K562 (cell line): ENCODE measurements at regions not wholly inside any gene's neighbourhood (a gene's known extent, or its start where the extent isn't known, plus 50 kb on each side); places are given as distances from the start of the nearest gene placed in this dataset.

ENCODE experiments used
- ATAC-seq: fragments of 200-7000 bp; cut with Tn5 transposase; 3 replicates; pipeline ENCODE4 v1.9.1; 2020; ENCODE audit warnings: moderate library complexity
- BruUV-seq: library from RNA; stranded (reverse); fragments of 400-500 nt; replicated peaks from 2 replicates; lab custom pipeline; 2021; lab: Mats Ljungman, UMichigan
- CTCF ChIA-PET: fragments of 300-600 bp; formaldehyde crosslinking; extraction: SDS; loops from one replicate; lab custom pipeline; 2021; ENCODE audit warnings: low intra/inter-chr PET ratio; lab: Yijun Ruan, JAX
- POLR2A ChIA-PET: fragments of 300-600, 350-650 bp; sonication (Branson Sonifier 250); formaldehyde crosslinking; extraction: SDS; loops from one replicate; lab custom pipeline; 2021; ENCODE audit warnings: antibody characterized with exemption, inconsistent platforms; lab: Yijun Ruan, JAX
- DNase-seq, 4 experiments: peaks; one replicate each; pipeline versions ENCODE4 v3.0.0 to v3.0.0-alpha.2; 2011 to 2018; ENCODE audit warnings: low spot score in 3 of 4, mixed read lengths in 3 of 4; ENCODE audit errors: extremely low read depth in 1 of 4
- FAIRE-seq: peaks from 2 replicates; lab custom pipeline; 2011; peaks lifted over from hg19 to GRCh38; lab: Jason Lieb, UNC
- H2AFZ ChIP-seq: 2 replicates; pipeline ENCODE4 v1.6.0; 2011; ENCODE audit warnings: low read depth, low read length, control low read depth, inconsistent platforms
- H3K27ac ChIP-seq: fragments of 200-600 bp; 3 replicates; pipeline ENCODE4 v1.8.0; 2011; ENCODE audit warnings: low read depth, mild to moderate bottlenecking, control low read depth, inconsistent platforms, low read length, moderate library complexity, mixed read lengths; ENCODE audit errors: extremely low read depth
- H3K27me3 ChIP-seq, 2 experiments: fragments of 300-600 bp in 1 of 2; 2 replicates in 1 of 2; 3 replicates in 1 of 2; pipeline versions ENCODE4 v1.6.0 to v1.8.0; 2011; ENCODE audit warnings: inconsistent platforms in 2 of 2, low read length in 2 of 2, mild to moderate bottlenecking in 1 of 2, mixed read lengths in 1 of 2, moderate library complexity in 1 of 2; ENCODE audit not compliant: control insufficient read depth in 2 of 2, insufficient read depth in 2 of 2
- H3K36me3 ChIP-seq: fragments of 300-600 bp; 3 replicates; pipeline ENCODE4 v1.8.0; 2011; ENCODE audit warnings: mild to moderate bottlenecking, low read length, inconsistent platforms; ENCODE audit not compliant: control insufficient read depth, insufficient read depth
- H3K4me1 ChIP-seq, 2 experiments: fragments of 200-600 bp in 1 of 2; replicated peaks in 1 of 2; 2 replicates in 1 of 2; 3 replicates in 1 of 2; pipeline versions ENCODE4 v1.5.1 to v1.8.0; 2011; ENCODE audit warnings: inconsistent platforms in 2 of 2, low read length in 2 of 2, mild to moderate bottlenecking in 1 of 2, mixed read lengths in 1 of 2, moderate library complexity in 1 of 2; ENCODE audit not compliant: control insufficient read depth in 2 of 2, insufficient read depth in 2 of 2
- H3K4me2 ChIP-seq: 2 replicates; pipeline ENCODE4 v1.6.1; 2011; ENCODE audit warnings: low read length, control low read depth, inconsistent platforms, mixed read lengths; ENCODE audit not compliant: insufficient read depth
- H3K4me3 ChIP-seq: fragments of 200-600 bp; sonication (generic), shearing (Covaris generic); 2 replicates; pipeline ENCODE4 v1.5.1; 2016; ENCODE audit warnings: control low read depth, inconsistent platforms
- H3K79me2 ChIP-seq: fragments of 200-600 bp; 3 replicates; pipeline ENCODE4 v1.8.0; 2011; ENCODE audit warnings: low read length, inconsistent platforms; ENCODE audit not compliant: control insufficient read depth, insufficient read depth
- H3K9ac ChIP-seq, 2 experiments: 2 replicates each; pipeline versions ENCODE4 v1.6.0 to v1.6.1; 2011; ENCODE audit warnings: low read depth in 2 of 2, low read length in 2 of 2, control low read depth in 1 of 2, inconsistent platforms in 1 of 2, mild to moderate bottlenecking in 1 of 2, mixed read lengths in 1 of 2; ENCODE audit not compliant: insufficient read depth in 1 of 2
- H3K9me1 ChIP-seq: one replicate; pipeline ENCODE4 v1.6.0; 2011; ENCODE audit warnings: inconsistent platforms, mild to moderate bottlenecking, low read length, moderate library complexity; ENCODE audit not compliant: control insufficient read depth, insufficient read depth
- H3K9me3 ChIP-seq: replicated peaks from 2 replicates; pipeline ENCODE4 v1.5.1; 2011; ENCODE audit warnings: low read depth, low read length, inconsistent platforms; ENCODE audit not compliant: control insufficient read depth, insufficient read depth
- H4K20me1 ChIP-seq: replicated peaks from 2 replicates; pipeline ENCODE4 v1.6.1; 2011; ENCODE audit warnings: low read length, inconsistent platforms, mixed read lengths; ENCODE audit not compliant: control insufficient read depth, insufficient read depth
- ETV5 ChIP-seq: sonication (generic); formaldehyde crosslinking; IDR thresholded peaks from 2 replicates; pipeline ENCODE4 v1.4.0; 2020; ENCODE audit warnings: low read depth, mild to moderate bottlenecking, missing genetic modification reagents
- HNRNPH1 ChIP-seq: fragments of 200-400 bp; formaldehyde crosslinking; optimal IDR thresholded peaks from 2 replicates; pipeline ENCODE3; 2017; ENCODE audit warnings: low read depth, mild to moderate bottlenecking, low read length, moderate library complexity
- KDM4B ChIP-seq, 2 experiments: fragments of 450-650 bp in 1 of 2; sonication (generic) in 1 of 2; IDR thresholded peaks; 2 replicates each; pipeline ENCODE4 v1.6.1; 2016 to 2017; ENCODE audit warnings: borderline replicate concordance in 2 of 2, antibody characterized with exemption in 1 of 2, low read depth in 1 of 2, mild to moderate bottlenecking in 1 of 2
- KLF6 ChIP-seq: fragments of 250-450 bp; sonication (Bioruptor Pico); IDR thresholded peaks from 2 replicates; pipeline ENCODE4 v1.4.0; 2020; ENCODE audit warnings: mild to moderate bottlenecking, moderate library complexity, borderline replicate concordance
- NFRKB ChIP-seq: fragments of 450-650 bp; IDR thresholded peaks from 2 replicates; pipeline ENCODE4 v1.6.1; 2016; ENCODE audit warnings: low read depth
- NR2C1 ChIP-seq, 2 experiments: fragments of 450-650 bp; IDR thresholded peaks; 2 replicates each; pipeline ENCODE4 v1.6.1; 2017; ENCODE audit warnings: mild to moderate bottlenecking in 2 of 2, antibody characterized with exemption in 1 of 2, inconsistent platforms in 1 of 2, missing compliant biosample characterization in 1 of 2, missing genetic modification characterization in 1 of 2
- PCBP2 ChIP-seq: fragments of 200-400 bp; formaldehyde crosslinking; IDR thresholded peaks from 2 replicates; pipeline ENCODE4 v1.6.1; 2018; ENCODE audit warnings: low read length, low read depth, mild to moderate bottlenecking, moderate library complexity; ENCODE audit not compliant: poor library complexity, severe bottlenecking
- POLR3G ChIP-seq: IDR thresholded peaks from 2 replicates; pipeline ENCODE4 v1.6.1; 2011; ENCODE audit not compliant: insufficient read length, insufficient replicate concordance; ENCODE audit errors: extremely low read depth
- RBBP5 ChIP-seq: fragments of 200-600 bp; sonication (generic); IDR thresholded peaks from 2 replicates; pipeline ENCODE4 v1.6.1; 2012; ENCODE audit warnings: borderline replicate concordance, mild to moderate bottlenecking, low read length, control low read depth, inconsistent platforms; ENCODE audit not compliant: insufficient read depth, poor library complexity, severe bottlenecking
- SOX6 ChIP-seq: fragments of 450-650 bp; IDR thresholded peaks from 2 replicates; pipeline ENCODE4 v1.6.1; 2014; ENCODE audit warnings: mild to moderate bottlenecking
- THRAP3 ChIP-seq: fragments of 450-650 bp; IDR thresholded peaks from 2 replicates; pipeline ENCODE4 v1.6.1; 2016; ENCODE audit warnings: mild to moderate bottlenecking, inconsistent platforms, borderline replicate concordance
- ZC3H4 ChIP-seq: sonication (generic); formaldehyde crosslinking; IDR thresholded peaks from 2 replicates; pipeline ENCODE4 v1.9.0; 2021; ENCODE audit warnings: missing genetic modification reagents, borderline replicate concordance
- ZNF175 ChIP-seq: fragments of 200-800 bp; sonication (Bioruptor generic); IDR thresholded peaks from 2 replicates; pipeline ENCODE4 v1.6.1; 2016; ENCODE audit warnings: low read depth, mild to moderate bottlenecking, missing genetic modification characterization, missing compliant biosample characterization
- ZNF23 ChIP-seq: fragments of 250-450 bp; sonication (Bioruptor Pico); IDR thresholded peaks from 2 replicates; pipeline ENCODE4 v1.4.0; 2020; ENCODE audit warnings: mild to moderate bottlenecking
- ZNF311 ChIP-seq: fragments of 250-450 bp; sonication (Bioruptor Pico); IDR thresholded peaks from 2 replicates; pipeline ENCODE4 v1.4.0; 2020; ENCODE audit warnings: mild to moderate bottlenecking, moderate library complexity
- ZNF551 ChIP-seq: fragments of 250-450 bp; sonication (Bioruptor Pico); IDR thresholded peaks from 2 replicates; pipeline ENCODE4 v1.5.0; 2021; ENCODE audit warnings: mild to moderate bottlenecking, moderate library complexity
- ZSCAN32 ChIP-seq: fragments of 450-650 bp; formaldehyde crosslinking; IDR thresholded peaks from 2 replicates; pipeline ENCODE4 v1.4.0; 2020; ENCODE audit warnings: mild to moderate bottlenecking, moderate library complexity
- WGBS: fragments of 100-300 bp; shearing (Covaris generic); methylation state at CpG from one replicate; pipeline ENCODE4 v1.1.6; 2016; ENCODE audit warnings: low coverage, mixed read lengths; ENCODE audit not compliant: insufficient coverage; ENCODE audit errors: missing lambda C conversion rate; 5-methylcytosine and 5-hydroxymethylcytosine counted together
- in situ Hi-C: fragments of 300-500 bp; cut with MboI; formaldehyde crosslinking; loops from 4 replicates; pipeline ENCODE4 v1.15.0; 2018; ENCODE audit warnings: inconsistent platforms, mixed read lengths
- intact Hi-C: fragments of 100-400 bp; cut with micrococcal nuclease; formaldehyde crosslinking; loops from 2 replicates; pipeline ENCODE4 v1.14.2; 2022
- TF ChIP-seq, protein P1 (sequence below): IDR thresholded peaks from 3 replicates; pipeline ENCODE4 v1.6.1; 2011; ENCODE audit warnings: borderline replicate concordance, mild to moderate bottlenecking; ENCODE audit not compliant: insufficient read length, insufficient read depth
- TF ChIP-seq, protein P2 (sequence below): fragments of 450-650 bp; IDR thresholded peaks from 2 replicates; pipeline ENCODE4 v1.6.1; 2016

GRCh38 chr6:15948930-15949900 is 179.7 kb upstream of the MYLIP start:
- in situ Hi-C loops: no loop called here
- Histone ChIP-seq H3K9ac (peak overlapping the region in 1 of 2 experiments; percentile 2; a peak in 1 of 4 replicates), H3K27ac (no peak overlapping the region), H3K36me3 (no peaks in the 10 kb centered on the region), H3K79me2 (no peaks in the 10 kb centered on the region), H3K9me3 (no peaks in the 10 kb centered on the region), H2AFZ (peak overlapping the region; percentile 57), H3K4me3 (no peak overlapping the region), H3K9me1 (no peaks in the 10 kb centered on the region), H3K4me2 (peak overlapping the region; percentile 53), H3K27me3 (no peaks in the 10 kb centered on the region), H3K4me1 (peaks cover 6 to 22% of the 10 kb centered on the region in 2 experiments; a peak in 4 of 5 replicates), H4K20me1 (no peaks in the 10 kb centered on the region)
- ChIA-PET POLR2A (interaction anchor here (0.7 to 1.2 kb wide), 5 partner anchors 11 to 181 kb away, joined by 3 to 4 read pairs (median 3); partner anchors contain the start of gene MYLIP), CTCF (interaction anchor here (0.6 kb wide), 2 partner anchors 170 to 1946 kb away, joined by 3 read pairs; no protein-coding TSS in a partner anchor)
- 22% methylated on average over 10 of the region's 10 CpGs for WGBS
- DNase-seq: peak; percentile 40 to 75 (median 64)
- ATAC-seq: peak; percentile 89
- no TSS peak for BruUV-seq
- peak; percentile 63 for FAIRE-seq
- intact Hi-C loops: loop anchor here (2.0 kb wide), 1 partner anchor 180 kb away; the partner anchor contains the start of gene MYLIP
- TF ChIP-seq ETV5 (CRISPR knock-in tag) (no peak), KDM4B (IDR thresholded peaks at IDR 0.05; ENCODE audit: borderline replicate concordance in 2 of 2, low read depth in 1 of 2) (no peak), ZNF175 (no peak), RBBP5 (no peak), NR2C1 (IDR thresholded peaks at IDR 0.05) (no peak), NR2C1 (tag; IDR thresholded peaks at IDR 0.05) (no peak), ZC3H4 (CRISPR knock-in tag) (no peak), ZNF311 (CRISPR knock-in tag) (no peak), SOX6 (peak; percentile 84), HNRNPH1 (no peak), ZSCAN32 (no peak), ZNF551 (CRISPR knock-in tag) (no peak), ZNF23 (CRISPR knock-in tag) (0 out of 2 replicates have a peak, but pooled peaks have one; percentile 28), PCBP2 (no peak), NFRKB (no peak), THRAP3 (no peak), KLF6 (CRISPR knock-in tag) (no peak), POLR3G (no peak)
- TF ChIP-seq, protein P1, sequence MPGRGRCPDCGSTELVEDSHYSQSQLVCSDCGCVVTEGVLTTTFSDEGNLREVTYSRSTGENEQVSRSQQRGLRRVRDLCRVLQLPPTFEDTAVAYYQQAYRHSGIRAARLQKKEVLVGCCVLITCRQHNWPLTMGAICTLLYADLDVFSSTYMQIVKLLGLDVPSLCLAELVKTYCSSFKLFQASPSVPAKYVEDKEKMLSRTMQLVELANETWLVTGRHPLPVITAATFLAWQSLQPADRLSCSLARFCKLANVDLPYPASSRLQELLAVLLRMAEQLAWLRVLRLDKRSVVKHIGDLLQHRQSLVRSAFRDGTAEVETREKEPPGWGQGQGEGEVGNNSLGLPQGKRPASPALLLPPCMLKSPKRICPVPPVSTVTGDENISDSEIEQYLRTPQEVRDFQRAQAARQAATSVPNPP: no peak
- TF ChIP-seq, protein P2, sequence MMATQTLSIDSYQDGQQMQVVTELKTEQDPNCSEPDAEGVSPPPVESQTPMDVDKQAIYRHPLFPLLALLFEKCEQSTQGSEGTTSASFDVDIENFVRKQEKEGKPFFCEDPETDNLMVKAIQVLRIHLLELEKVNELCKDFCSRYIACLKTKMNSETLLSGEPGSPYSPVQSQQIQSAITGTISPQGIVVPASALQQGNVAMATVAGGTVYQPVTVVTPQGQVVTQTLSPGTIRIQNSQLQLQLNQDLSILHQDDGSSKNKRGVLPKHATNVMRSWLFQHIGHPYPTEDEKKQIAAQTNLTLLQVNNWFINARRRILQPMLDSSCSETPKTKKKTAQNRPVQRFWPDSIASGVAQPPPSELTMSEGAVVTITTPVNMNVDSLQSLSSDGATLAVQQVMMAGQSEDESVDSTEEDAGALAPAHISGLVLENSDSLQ: peak; percentile 82
